ENCODE measurements at regions not wholly inside any gene's neighbourhood (a gene's known extent, or its start where the extent isn't known, plus 50 kb on each side); places are given as distances from the start of the nearest gene placed in this dataset.

DNA sequence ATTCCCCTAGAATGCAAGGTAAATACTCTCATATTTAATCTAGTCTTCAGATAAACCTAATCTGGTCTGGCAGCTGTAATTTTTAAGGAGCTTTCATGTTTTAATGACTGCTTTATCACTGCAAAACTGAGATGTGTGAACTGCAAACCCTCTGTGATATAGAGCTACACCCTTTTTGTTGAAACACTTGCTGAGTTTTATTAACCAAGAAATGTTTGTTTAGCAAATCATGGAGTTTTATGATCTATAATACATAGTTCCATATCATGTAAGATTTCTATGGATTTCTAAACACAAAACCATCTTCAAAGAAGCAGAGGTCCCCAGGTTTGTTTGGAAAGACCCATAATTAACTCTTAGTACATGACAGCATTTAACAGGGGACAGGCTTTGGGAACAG is 126.4 kb downstream of the BTC start:
- no peaks in the 10 kb centered on the region for H3K9me3 Mint-ChIP-seq
- no peak overlapping the region for H3K27ac Mint-ChIP-seq (ENCODE audit: unreplicated experiment)
- H3K4me1 Mint-ChIP-seq: peaks cover 11% of the 10 kb centered on the region
- peaks cover 9% of the 10 kb centered on the region for H3K27me3 Mint-ChIP-seq (ENCODE audit: low read depth)
- TF ChIP-seq, protein P1, sequence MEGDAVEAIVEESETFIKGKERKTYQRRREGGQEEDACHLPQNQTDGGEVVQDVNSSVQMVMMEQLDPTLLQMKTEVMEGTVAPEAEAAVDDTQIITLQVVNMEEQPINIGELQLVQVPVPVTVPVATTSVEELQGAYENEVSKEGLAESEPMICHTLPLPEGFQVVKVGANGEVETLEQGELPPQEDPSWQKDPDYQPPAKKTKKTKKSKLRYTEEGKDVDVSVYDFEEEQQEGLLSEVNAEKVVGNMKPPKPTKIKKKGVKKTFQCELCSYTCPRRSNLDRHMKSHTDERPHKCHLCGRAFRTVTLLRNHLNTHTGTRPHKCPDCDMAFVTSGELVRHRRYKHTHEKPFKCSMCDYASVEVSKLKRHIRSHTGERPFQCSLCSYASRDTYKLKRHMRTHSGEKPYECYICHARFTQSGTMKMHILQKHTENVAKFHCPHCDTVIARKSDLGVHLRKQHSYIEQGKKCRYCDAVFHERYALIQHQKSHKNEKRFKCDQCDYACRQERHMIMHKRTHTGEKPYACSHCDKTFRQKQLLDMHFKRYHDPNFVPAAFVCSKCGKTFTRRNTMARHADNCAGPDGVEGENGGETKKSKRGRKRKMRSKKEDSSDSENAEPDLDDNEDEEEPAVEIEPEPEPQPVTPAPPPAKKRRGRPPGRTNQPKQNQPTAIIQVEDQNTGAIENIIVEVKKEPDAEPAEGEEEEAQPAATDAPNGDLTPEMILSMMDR (conservative IDR thresholded peaks at IDR 0.05): no peak
- DNase-seq (ENCODE audit: low read depth, low spot score): no peak
- H3K4me3 Mint-ChIP-seq: no peak overlapping the region
- no peaks in the 10 kb centered on the region for H3K36me3 Mint-ChIP-seq (ENCODE audit: low read depth)

DNA sequence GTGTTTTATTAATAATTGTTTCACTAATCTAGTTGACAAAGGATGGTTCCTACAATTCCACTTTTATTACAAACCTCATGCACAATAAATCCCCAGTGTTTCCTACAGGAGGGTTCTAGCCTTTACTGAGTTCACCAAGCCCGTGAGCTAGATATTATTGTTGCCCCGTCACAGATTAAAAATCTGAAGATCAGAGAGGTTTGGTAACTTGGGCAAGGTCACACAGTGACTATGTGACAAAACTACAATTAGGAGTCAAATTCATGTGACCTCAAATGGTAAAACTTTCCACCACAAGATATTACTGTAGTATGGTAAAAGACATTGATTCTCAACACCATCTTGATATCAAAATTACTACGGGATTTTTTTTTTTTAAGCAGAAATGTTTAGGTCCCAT is 124.6 kb downstream of the BTC start:
- Mint-ChIP-seq H3K36me3 (ENCODE audit: low read depth) (no peaks in the 10 kb centered on the region), H3K27me3 (ENCODE audit: low read depth) (peaks cover 21% of the 10 kb centered on the region), H3K9me3 (no peaks in the 10 kb centered on the region), H3K27ac (ENCODE audit: unreplicated experiment) (no peak overlapping the region), H3K4me1 (peaks cover 7% of the 10 kb centered on the region), H3K4me3 (no peak overlapping the region)
- DNase-seq (ENCODE audit: low read depth, low spot score): no peak
- TF ChIP-seq, protein P1 (conservative IDR thresholded peaks at IDR 0.05): no peak

DNA sequence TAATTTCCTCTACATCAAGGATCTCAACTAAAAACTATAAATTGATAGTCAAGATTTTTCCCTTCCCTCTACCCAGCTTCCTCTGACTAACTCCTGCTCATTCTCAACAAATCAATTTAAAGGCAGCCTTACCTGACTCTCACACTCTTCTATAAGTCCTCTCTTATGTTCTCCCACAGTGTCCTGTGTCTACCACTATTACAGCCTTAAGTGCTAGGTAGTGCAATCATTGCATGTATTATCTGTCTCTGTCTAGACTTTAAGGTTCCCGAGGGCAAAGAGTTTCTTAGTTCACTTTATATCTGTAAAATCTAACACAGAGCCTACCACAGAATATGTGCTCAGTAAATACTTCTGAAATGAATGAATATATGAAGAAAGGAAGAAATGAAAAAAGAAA is 123.7 kb downstream of the BTC start:
- Mint-ChIP-seq H3K4me3 (no peak overlapping the region), H3K27ac (ENCODE audit: unreplicated experiment) (no peak overlapping the region), H3K27me3 (ENCODE audit: low read depth) (peaks cover 24% of the 10 kb centered on the region), H3K9me3 (no peaks in the 10 kb centered on the region), H3K36me3 (ENCODE audit: low read depth) (no peaks in the 10 kb centered on the region), H3K4me1 (peaks cover 7% of the 10 kb centered on the region)
- TF ChIP-seq, protein P1 (conservative IDR thresholded peaks at IDR 0.05): no peak
- no peak for DNase-seq (ENCODE audit: low read depth, low spot score)

DNA sequence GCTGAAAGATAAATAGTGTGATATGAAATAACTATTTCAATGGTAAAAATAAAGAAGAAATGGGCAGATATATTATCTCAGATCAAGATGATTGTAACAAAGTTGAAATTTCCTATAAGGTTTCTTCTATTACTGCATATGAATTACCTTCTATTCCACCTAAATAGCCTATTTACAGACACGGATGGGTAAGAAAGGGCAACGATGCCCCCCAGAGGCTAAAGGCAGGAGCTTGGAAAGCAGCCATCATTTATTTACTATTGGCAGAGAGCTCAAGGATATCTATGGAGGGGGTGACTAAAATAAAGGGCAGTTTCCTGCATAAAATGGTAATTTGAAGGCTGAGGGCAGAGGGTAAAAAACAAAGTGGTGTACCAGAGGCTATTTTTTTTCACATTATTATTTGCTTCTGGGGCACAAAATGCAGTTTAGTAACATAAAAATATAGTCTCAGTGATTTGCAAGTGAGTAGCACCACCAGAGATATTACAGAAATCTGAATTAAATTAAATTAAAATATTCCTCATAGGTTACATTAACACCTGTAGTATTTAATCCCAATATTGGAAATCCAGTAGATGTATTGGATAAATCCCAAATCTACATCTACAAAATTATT is 123.1 kb downstream of the BTC start:
- Mint-ChIP-seq H3K4me3 (no peak overlapping the region), H3K4me1 (peaks cover 7% of the 10 kb centered on the region), H3K9me3 (no peaks in the 10 kb centered on the region), H3K36me3 (ENCODE audit: low read depth) (no peaks in the 10 kb centered on the region), H3K27me3 (ENCODE audit: low read depth) (peaks cover 25% of the 10 kb centered on the region), H3K27ac (ENCODE audit: unreplicated experiment) (no peak overlapping the region)
- peak; percentile 29 for DNase-seq (ENCODE audit: low read depth, low spot score)
- TF ChIP-seq, protein P1 (conservative IDR thresholded peaks at IDR 0.05): peak; percentile 82

DNA sequence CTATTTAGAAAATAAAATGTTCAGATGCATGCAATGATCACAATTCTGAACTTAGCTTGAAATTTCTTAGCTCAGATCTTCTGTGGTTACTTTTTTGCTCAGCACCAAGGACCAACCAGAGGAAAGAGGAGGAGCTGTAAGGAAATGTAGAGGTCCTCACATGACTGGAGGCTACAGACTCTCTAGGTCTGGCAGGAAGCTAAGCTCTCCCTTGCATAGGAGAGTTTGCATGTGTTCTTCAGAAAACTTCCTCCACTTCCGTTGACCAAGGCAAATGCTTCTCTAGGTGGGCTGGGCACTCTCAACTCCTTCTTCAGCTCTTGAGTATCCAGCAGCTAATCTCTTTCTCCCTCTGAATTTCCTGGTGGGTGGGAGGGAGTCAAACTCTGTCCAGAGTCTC is 119.6 kb downstream of the BTC start:
- DNase-seq (ENCODE audit: low read depth, low spot score): no peak
- TF ChIP-seq, protein P1 (conservative IDR thresholded peaks at IDR 0.05): no peak
- Mint-ChIP-seq H3K36me3 (ENCODE audit: low read depth) (no peaks in the 10 kb centered on the region), H3K9me3 (peaks cover 8% of the 10 kb centered on the region), H3K4me3 (no peak overlapping the region), H3K27ac (ENCODE audit: unreplicated experiment) (no peak overlapping the region), H3K27me3 (ENCODE audit: low read depth) (peaks cover 29% of the 10 kb centered on the region), H3K4me1 (no peaks in the 10 kb centered on the region)

Measured in neural crest cell (in vitro differentiated cells).